ENCODE measurements at regions not wholly inside any gene's neighbourhood (a gene's known extent, or its start where the extent isn't known, plus 50 kb on each side); places are given as distances from the start of the nearest gene placed in this dataset.

GRCh38 chr3:104176706-104177105 is 1190.0 kb upstream of the ALCAM start:
- no peak overlapping the region for H3K4me3 ChIP-seq (ENCODE audit: low read length)
- peak; percentile 27 for DNase-seq (ENCODE audit: low read depth)
- no peak for TF ChIP-seq CTCF (IDR thresholded peaks at IDR 0.05; ENCODE audit: insufficient read depth, low read depth, low read length, missing control alignments)

GRCh38 chr3:104178680-104179079 is 1188.0 kb upstream of the ALCAM start:
- TF ChIP-seq CTCF (IDR thresholded peaks at IDR 0.05; ENCODE audit: insufficient read depth, low read depth, low read length, missing control alignments), result no peak
- no peak for DNase-seq (ENCODE audit: low read depth)
- H3K4me3 ChIP-seq (ENCODE audit: low read length), result no peak overlapping the region

DNA sequence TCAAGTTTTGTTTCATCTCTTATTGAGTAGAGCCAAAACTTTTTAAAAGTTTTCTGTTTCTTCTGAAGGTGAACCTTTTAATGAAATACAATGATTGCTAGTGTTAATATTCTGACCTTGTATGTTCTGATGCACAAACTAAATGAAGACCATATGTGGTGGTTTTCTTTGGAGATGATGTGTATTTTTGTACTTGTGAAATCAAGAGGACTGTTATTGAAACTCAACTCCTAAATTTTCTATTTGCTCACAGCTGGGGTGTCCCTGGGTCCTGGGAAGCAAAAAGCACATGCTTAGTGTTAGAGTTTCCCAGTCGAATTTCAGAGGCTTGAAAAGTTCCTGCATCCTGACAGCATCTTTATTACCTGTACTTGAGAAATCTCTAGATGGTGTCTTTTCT is 1185.8 kb upstream of the ALCAM start:
- no peak for TF ChIP-seq CTCF (IDR thresholded peaks at IDR 0.05; ENCODE audit: insufficient read depth, low read depth, low read length, missing control alignments)
- no peak overlapping the region for H3K4me3 ChIP-seq (ENCODE audit: low read length)
- no peak for DNase-seq (ENCODE audit: low read depth)

GRCh38 chr3:104190681-104191080 is 1176.0 kb upstream of the ALCAM start:
- TF ChIP-seq CTCF (IDR thresholded peaks at IDR 0.05; ENCODE audit: insufficient read depth, low read depth, low read length, missing control alignments), result no peak
- DNase-seq (ENCODE audit: low read depth), result no peak
- H3K4me3 ChIP-seq (ENCODE audit: low read length), result no peak overlapping the region

GRCh38 chr3:104198131-104198530 is 1168.6 kb upstream of the ALCAM start:
- no peak for DNase-seq (ENCODE audit: low read depth)
- no peak overlapping the region for H3K4me3 ChIP-seq (ENCODE audit: low read length)
- no peak for TF ChIP-seq CTCF (IDR thresholded peaks at IDR 0.05; ENCODE audit: insufficient read depth, low read depth, low read length, missing control alignments)

GRCh38 chr3:104206925-104207324 is 1159.8 kb upstream of the ALCAM start:
- DNase-seq (ENCODE audit: low read depth), result peak; percentile 47
- TF ChIP-seq CTCF (IDR thresholded peaks at IDR 0.05; ENCODE audit: insufficient read depth, low read depth, low read length, missing control alignments), result no peak
- H3K4me3 ChIP-seq (ENCODE audit: low read length), result no peak overlapping the region

DNA sequence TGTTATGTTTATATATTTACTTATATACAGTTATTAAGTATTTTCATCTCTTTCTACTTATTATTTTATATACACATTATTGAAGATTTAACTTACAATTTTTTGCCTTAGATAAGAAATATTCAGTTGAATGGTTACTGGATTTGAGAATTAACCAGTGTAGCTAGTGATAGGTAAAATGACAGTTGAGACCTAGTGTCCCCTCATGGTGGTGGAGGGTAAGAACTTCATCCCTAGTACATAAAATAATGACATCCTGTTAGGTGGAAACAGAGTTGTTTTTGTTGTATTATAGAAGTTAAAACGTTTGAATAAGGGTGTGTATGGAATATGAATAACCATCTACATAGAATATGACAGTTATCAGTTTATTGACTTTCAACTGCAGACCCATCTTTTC is 1152.4 kb upstream of the ALCAM start:
- DNase-seq (ENCODE audit: low read depth), result no peak
- H3K4me3 ChIP-seq (ENCODE audit: low read length), result no peak overlapping the region
- TF ChIP-seq CTCF (IDR thresholded peaks at IDR 0.05; ENCODE audit: insufficient read depth, low read depth, low read length, missing control alignments), result no peak
